B cell (primary cell): ENCODE measurements at regions not wholly inside any gene's neighbourhood (a gene's known extent, or its start where the extent isn't known, plus 50 kb on each side); places are given as distances from the start of the nearest gene placed in this dataset.

Source experiments
- ATAC-seq: fragments of 200-7000 bp; cut with Tn5 transposase; one replicate; pipeline ENCODE4 v1.10.0; 2021; ENCODE audit warnings: low read depth, mild to moderate bottlenecking, moderate number of reproducible peaks, moderate library complexity
- CTCF ChIA-PET: fragments of 350-600 bp; sonication (Branson Sonifier 250); formaldehyde crosslinking; loops from one replicate; lab custom pipeline; 2021; ENCODE audit warnings: antibody characterized with exemption, inconsistent platforms; lab: Charles Lee
- POLR2A ChIA-PET: fragments of 350-600 bp; sonication (Branson Sonifier 250); formaldehyde crosslinking; loops from one replicate; lab custom pipeline; 2021; ENCODE audit warnings: antibody characterized with exemption; lab: Charles Lee
- DNase-seq: peaks from one replicate; pipeline ENCODE4 v3.0.0; 2013
- H2AFZ ChIP-seq: 2 replicates; pipeline ENCODE4 v1.6.1; 2012; ENCODE audit warnings: mild to moderate bottlenecking, low read depth, low read length; ENCODE audit not compliant: insufficient read depth, poor library complexity, severe bottlenecking
- H3K27ac ChIP-seq, 2 donors: 1 replicate in 1 of 2; 2 replicates in 1 of 2; pipeline ENCODE4 v1.5.1; 2012 to 2013; ENCODE audit warnings: low read length in 2 of 2, mild to moderate bottlenecking in 2 of 2, moderate library complexity in 1 of 2
- H3K27me3 ChIP-seq, 4 experiments: fragments of 200-600 bp in 1 of 4; sonication (generic) in 1 of 4; replicated peaks in 1 of 4; 1 replicate in 2 of 4; 2 replicates in 2 of 4; pipeline versions ENCODE4 v1.6.1 to v1.7.0; 2013 to 2016; ENCODE audit warnings: low read length in 3 of 4, mild to moderate bottlenecking in 2 of 4, mixed read lengths in 1 of 4, moderate library complexity in 1 of 4; ENCODE audit not compliant: insufficient read depth in 4 of 4, control insufficient read depth in 3 of 4; ENCODE audit errors: control extremely low read depth in 1 of 4
- H3K36me3 ChIP-seq, 2 experiments: replicated peaks in 1 of 2; 1 replicate in 1 of 2; 2 replicates in 1 of 2; pipeline versions ENCODE4 v1.6.1 to v1.7.1; 2013; ENCODE audit warnings: low read length in 1 of 2; ENCODE audit not compliant: insufficient read depth in 2 of 2, control insufficient read depth in 1 of 2; ENCODE audit errors: control extremely low read depth in 1 of 2, extremely low read depth in 1 of 2
- H3K4me1 ChIP-seq, 2 donors: fragments of 200-600 bp in 1 of 2; sonication (generic) in 1 of 2; 1 replicate in 1 of 2; 2 replicates in 1 of 2; pipeline versions ENCODE4 v1.5.1 to v1.6.1; 2013 to 2017; ENCODE audit warnings: low read length in 2 of 2; ENCODE audit not compliant: control insufficient read depth in 2 of 2, insufficient read depth in 2 of 2
- H3K4me2 ChIP-seq: replicated peaks from 2 replicates; pipeline ENCODE3; 2012; ENCODE audit warnings: mild to moderate bottlenecking, low read depth, low read length; ENCODE audit not compliant: poor library complexity, severe bottlenecking
- H3K4me3 ChIP-seq, 5 experiments: fragments of 200-600 bp in 1 of 5; sonication (generic) in 1 of 5; 1 replicate in 3 of 5; 2 replicates in 2 of 5; pipeline versions ENCODE4 v1.5.1 to v1.7.0; 2011 to 2016; ENCODE audit warnings: low read length in 4 of 5, mild to moderate bottlenecking in 4 of 5, low read depth in 2 of 5, control low read depth in 1 of 5, moderate library complexity in 1 of 5; ENCODE audit not compliant: insufficient read depth in 1 of 5; ENCODE audit errors: control extremely low read depth in 1 of 5, extremely low read depth in 1 of 5
- H3K79me2 ChIP-seq: fragments of 200-600 bp; sonication (generic); one replicate; pipeline ENCODE4 v1.6.0; 2016; ENCODE audit warnings: low read length; ENCODE audit not compliant: control insufficient read depth, insufficient read depth
- H3K9ac ChIP-seq: fragments of 200-600 bp; sonication (generic); 2 replicates; pipeline ENCODE4 v1.6.1; 2017; ENCODE audit warnings: mild to moderate bottlenecking, low read length, moderate library complexity
- H3K9me3 ChIP-seq, 3 donors: one replicate each; pipeline versions ENCODE4 v1.6.1 to v1.7.1; 2013; ENCODE audit warnings: low read length in 2 of 3; ENCODE audit not compliant: control insufficient read depth in 2 of 3, insufficient read depth in 1 of 3; ENCODE audit errors: control extremely low read depth in 1 of 3
- H4K20me1 ChIP-seq: 2 replicates; pipeline ENCODE4 v1.6.0; 2012; ENCODE audit warnings: mild to moderate bottlenecking, low read length; ENCODE audit not compliant: insufficient read depth, control insufficient read depth, poor library complexity, severe bottlenecking
- H3K27ac Mint-ChIP-seq: one replicate; pipeline ENCODE4 v1.8.0; 2021; ENCODE audit warnings: mixed read lengths
- H3K27me3 Mint-ChIP-seq: one replicate; pipeline ENCODE4 v1.8.0; 2021; ENCODE audit warnings: mixed read lengths
- H3K4me1 Mint-ChIP-seq: one replicate; pipeline ENCODE4 v1.8.0; 2021; ENCODE audit warnings: mixed read lengths
- H3K4me3 Mint-ChIP-seq: one replicate; pipeline ENCODE4 v1.8.0; 2021; ENCODE audit warnings: mixed read lengths
- H3K9me3 Mint-ChIP-seq: one replicate; pipeline ENCODE4 v1.8.0; 2022; ENCODE audit warnings: mixed read lengths; ENCODE audit not compliant: insufficient read depth
- EZH2 ChIP-seq: IDR thresholded peaks from 2 replicates; pipeline ENCODE4 v1.6.1; 2012; ENCODE audit warnings: borderline replicate concordance, low read depth, mild to moderate bottlenecking, moderate library complexity, low read length; ENCODE audit not compliant: insufficient read depth, poor library complexity, severe bottlenecking
- WGBS: methylation state at CpG from one replicate; pipeline ENCODE4 v1.1.5; 2013; ENCODE audit warnings: missing lambda C conversion rate; ENCODE audit not compliant: insufficient coverage; 5-methylcytosine and 5-hydroxymethylcytosine counted together
- intact Hi-C: fragments of 100-400 bp; cut with micrococcal nuclease; formaldehyde crosslinking; loops from one replicate; pipeline ENCODE4 v1.10.0; 2022
- TF ChIP-seq, protein P1 (sequence below): fragments of 200-600 bp; IDR thresholded peaks from one replicate; pipeline ENCODE4 v1.8.0; 2022; ENCODE audit warnings: antibody characterized with exemption, mild to moderate bottlenecking

DNA sequence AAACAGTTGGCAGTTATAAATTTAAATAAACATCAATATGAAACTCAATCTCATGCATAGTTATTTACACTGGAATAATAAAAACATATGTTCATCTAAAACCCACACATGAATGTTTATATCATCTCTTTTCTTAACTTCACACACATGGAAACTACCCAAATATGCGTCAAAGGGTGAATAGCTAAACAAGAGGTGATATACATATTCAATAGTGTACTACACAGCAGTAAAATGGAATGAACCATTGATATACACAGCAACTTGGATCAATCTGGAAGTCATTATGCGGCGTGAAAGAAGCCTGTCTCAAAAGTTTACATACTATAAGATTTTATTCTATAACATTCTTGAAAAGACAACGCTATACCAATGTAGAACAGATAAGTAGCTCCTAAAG, 282.5 kb upstream of the POM121L12 start:
- intact Hi-C loops: no loop called here
- DNase-seq: no peak
- ATAC-seq: no peak
- H3K9me3 ChIP-seq: peaks cover 0 to 2% (median 0%) of the 10 kb centered on the region in 3 donors
- H3K9me3 Mint-ChIP-seq: peaks cover 11% of the 10 kb centered on the region
- no peaks in the 10 kb centered on the region for H3K4me1 Mint-ChIP-seq
- no peak overlapping the region for H2AFZ ChIP-seq
- no peak overlapping the region for H3K4me3 ChIP-seq
- ChIA-PET CTCF (no interaction called here), POLR2A (no interaction called here)
- WGBS: no CpG with 5 or more reads among the region's 4 CpGs
- no peaks in the 10 kb centered on the region for H3K36me3 ChIP-seq
- no peak overlapping the region for H3K4me2 ChIP-seq
- no peak overlapping the region for H3K27ac ChIP-seq
- TF ChIP-seq, protein P1, sequence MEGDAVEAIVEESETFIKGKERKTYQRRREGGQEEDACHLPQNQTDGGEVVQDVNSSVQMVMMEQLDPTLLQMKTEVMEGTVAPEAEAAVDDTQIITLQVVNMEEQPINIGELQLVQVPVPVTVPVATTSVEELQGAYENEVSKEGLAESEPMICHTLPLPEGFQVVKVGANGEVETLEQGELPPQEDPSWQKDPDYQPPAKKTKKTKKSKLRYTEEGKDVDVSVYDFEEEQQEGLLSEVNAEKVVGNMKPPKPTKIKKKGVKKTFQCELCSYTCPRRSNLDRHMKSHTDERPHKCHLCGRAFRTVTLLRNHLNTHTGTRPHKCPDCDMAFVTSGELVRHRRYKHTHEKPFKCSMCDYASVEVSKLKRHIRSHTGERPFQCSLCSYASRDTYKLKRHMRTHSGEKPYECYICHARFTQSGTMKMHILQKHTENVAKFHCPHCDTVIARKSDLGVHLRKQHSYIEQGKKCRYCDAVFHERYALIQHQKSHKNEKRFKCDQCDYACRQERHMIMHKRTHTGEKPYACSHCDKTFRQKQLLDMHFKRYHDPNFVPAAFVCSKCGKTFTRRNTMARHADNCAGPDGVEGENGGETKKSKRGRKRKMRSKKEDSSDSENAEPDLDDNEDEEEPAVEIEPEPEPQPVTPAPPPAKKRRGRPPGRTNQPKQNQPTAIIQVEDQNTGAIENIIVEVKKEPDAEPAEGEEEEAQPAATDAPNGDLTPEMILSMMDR: no peak
- no peak for TF ChIP-seq EZH2
- no peaks in the 10 kb centered on the region for H3K4me1 ChIP-seq
- no peak overlapping the region for H3K27ac Mint-ChIP-seq
- H3K27me3 ChIP-seq: no peaks in the 10 kb centered on the region
- no peak overlapping the region for H3K4me3 Mint-ChIP-seq
- H3K27me3 Mint-ChIP-seq: no peaks in the 10 kb centered on the region
- no peaks in the 10 kb centered on the region for H4K20me1 ChIP-seq
- no peaks in the 10 kb centered on the region for H3K79me2 ChIP-seq
- no peak overlapping the region for H3K9ac ChIP-seq

DNA sequence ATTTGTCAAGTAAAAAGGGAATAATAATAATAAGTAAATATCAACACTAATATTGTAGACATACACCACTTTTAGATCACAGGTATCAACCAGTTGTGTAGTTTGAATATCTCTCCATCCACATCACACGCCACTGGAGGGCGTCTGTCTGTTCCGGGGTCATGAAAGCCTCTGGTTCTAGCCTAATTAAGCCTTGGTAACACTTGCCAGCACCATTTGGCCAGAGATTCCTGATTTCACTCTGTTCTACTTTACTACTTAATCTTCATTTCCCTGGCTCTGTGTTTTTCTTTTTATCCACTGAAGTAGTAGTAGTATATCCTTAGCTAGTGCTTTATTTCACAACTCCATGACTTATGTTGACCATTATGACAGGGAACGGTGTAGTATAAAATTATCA, 285.6 kb upstream of the POM121L12 start:
- Histone ChIP-seq H3K36me3 (no peaks in the 10 kb centered on the region), H3K27ac (no peak overlapping the region), H3K27me3 (no peaks in the 10 kb centered on the region), H3K9ac (no peak overlapping the region), H3K4me3 (no peak overlapping the region), H3K4me1 (no peaks in the 10 kb centered on the region), H4K20me1 (no peaks in the 10 kb centered on the region), H3K79me2 (no peaks in the 10 kb centered on the region), H2AFZ (no peak overlapping the region), H3K9me3 (peaks cover 0 to under 1% (median 0%) of the 10 kb centered on the region in 3 donors), H3K4me2 (no peak overlapping the region)
- WGBS: 34% methylated on average over 3 of the region's 4 CpGs
- H3K9me3 Mint-ChIP-seq: peaks cover 11% of the 10 kb centered on the region
- no peak overlapping the region for H3K27ac Mint-ChIP-seq
- H3K4me3 Mint-ChIP-seq: no peak overlapping the region
- H3K4me1 Mint-ChIP-seq: no peaks in the 10 kb centered on the region
- DNase-seq (no peak), ATAC-seq (no peak)
- intact Hi-C loops: no loop called here
- no peaks in the 10 kb centered on the region for H3K27me3 Mint-ChIP-seq
- ChIA-PET POLR2A (no interaction called here), CTCF (no interaction called here)
- TF ChIP-seq, protein P1: no peak
- no peak for TF ChIP-seq EZH2
